Testis (tissue), 2 donors: ENCODE measurements at regions not wholly inside any gene's neighbourhood (a gene's known extent, or its start where the extent isn't known, plus 50 kb on each side); places are given as distances from the start of the nearest gene placed in this dataset.
"Not testable (repeated sequence)": the region's sequence is repeated elsewhere in the genome, so short reads cannot be mapped to it uniquely, and the experiment has no call there.

Experiments used
- DNase-seq: peaks from one replicate; pipeline ENCODE4 v3.0.0-alpha.2; 2019
- H3K27ac ChIP-seq, 2 donors: fragments of 200-600 bp; sonication (generic); one replicate each; pipeline ENCODE4 v1.5.1; 2019
- H3K27me3 ChIP-seq: fragments of 200-600 bp; sonication (generic); one replicate; pipeline ENCODE4 v1.5.1; 2019
- H3K36me3 ChIP-seq: fragments of 200-600 bp; sonication (generic); one replicate; pipeline ENCODE4 v1.5.1; 2017; ENCODE audit warnings: low read depth; ENCODE audit errors: missing control alignments
- H3K4me1 ChIP-seq: fragments of 200-600 bp; sonication (generic); one replicate; pipeline ENCODE4 v1.5.1; 2019
- H3K4me3 ChIP-seq, 2 donors: fragments of 200-600 bp; sonication (generic); one replicate each; pipeline ENCODE4 v1.5.1; 2017 to 2019
- H3K9me3 ChIP-seq: fragments of 200-600 bp; sonication (generic); one replicate; pipeline ENCODE4 v1.5.1; 2017
- POLR2A ChIP-seq: fragments of 450-650 bp; IDR thresholded peaks from one replicate; pipeline ENCODE4 v1.6.1; 2017; ENCODE audit warnings: antibody characterized with exemption, mild to moderate bottlenecking, moderate library complexity
- WGBS, 2 donors: methylation state at CpG; one replicate each; pipeline ENCODE4 v1.1.5; 2018; 5-methylcytosine and 5-hydroxymethylcytosine counted together
- intact Hi-C: fragments of 100-400 bp; cut with DNase I; formaldehyde crosslinking; loops from one replicate; pipeline ENCODE4 v1.15.1; 2023; ENCODE audit warnings: low total_unique reads
- TF ChIP-seq, protein P1 (sequence below), 3 experiments: fragments of 450-650 bp in 2 of 3; fragments of 200-600 bp in 1 of 3; sonication (generic) in 1 of 3; IDR thresholded peaks; one replicate each; pipeline ENCODE4 v1.5.1; 2016 to 2019; ENCODE audit warnings: antibody characterized with exemption in 3 of 3, mild to moderate bottlenecking in 2 of 3, moderate library complexity in 1 of 3

DNA sequence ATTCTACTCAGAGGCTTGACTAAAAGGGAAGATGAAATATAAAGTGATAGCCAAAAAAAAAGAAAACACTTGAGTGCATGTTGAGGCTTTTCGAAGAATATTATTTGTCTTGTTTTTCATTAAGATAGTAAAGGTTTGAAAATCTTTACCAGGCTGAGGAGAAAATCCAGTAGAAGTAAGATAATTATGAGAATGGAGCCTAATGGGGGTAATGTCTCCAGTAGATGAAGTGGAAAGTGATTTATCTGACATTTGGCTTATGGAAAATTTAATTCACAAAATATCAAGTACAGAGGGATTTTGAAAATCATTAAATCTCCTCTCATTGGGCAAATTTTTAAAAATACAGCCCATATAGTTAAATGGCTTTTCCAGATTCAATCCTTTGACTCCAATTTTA is 274.9 kb downstream of the SPRY2 start:
- Histone ChIP-seq H3K4me1 (no peaks in the 10 kb centered on the region), H3K4me3 (no peak overlapping the region), H3K36me3 (no peaks in the 10 kb centered on the region), H3K27me3 (no peaks in the 10 kb centered on the region), H3K27ac (no peak overlapping the region), H3K9me3 (no peaks in the 10 kb centered on the region)
- intact Hi-C loops: no loop called here
- 58 to 91% methylated on average over 1 of the region's 1 CpG for WGBS, 2 donors
- DNase-seq: no peak
- TF ChIP-seq, protein P1, sequence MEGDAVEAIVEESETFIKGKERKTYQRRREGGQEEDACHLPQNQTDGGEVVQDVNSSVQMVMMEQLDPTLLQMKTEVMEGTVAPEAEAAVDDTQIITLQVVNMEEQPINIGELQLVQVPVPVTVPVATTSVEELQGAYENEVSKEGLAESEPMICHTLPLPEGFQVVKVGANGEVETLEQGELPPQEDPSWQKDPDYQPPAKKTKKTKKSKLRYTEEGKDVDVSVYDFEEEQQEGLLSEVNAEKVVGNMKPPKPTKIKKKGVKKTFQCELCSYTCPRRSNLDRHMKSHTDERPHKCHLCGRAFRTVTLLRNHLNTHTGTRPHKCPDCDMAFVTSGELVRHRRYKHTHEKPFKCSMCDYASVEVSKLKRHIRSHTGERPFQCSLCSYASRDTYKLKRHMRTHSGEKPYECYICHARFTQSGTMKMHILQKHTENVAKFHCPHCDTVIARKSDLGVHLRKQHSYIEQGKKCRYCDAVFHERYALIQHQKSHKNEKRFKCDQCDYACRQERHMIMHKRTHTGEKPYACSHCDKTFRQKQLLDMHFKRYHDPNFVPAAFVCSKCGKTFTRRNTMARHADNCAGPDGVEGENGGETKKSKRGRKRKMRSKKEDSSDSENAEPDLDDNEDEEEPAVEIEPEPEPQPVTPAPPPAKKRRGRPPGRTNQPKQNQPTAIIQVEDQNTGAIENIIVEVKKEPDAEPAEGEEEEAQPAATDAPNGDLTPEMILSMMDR (IDR thresholded peaks at IDR 0.05): no peak
- no peak for TF ChIP-seq POLR2A

DNA sequence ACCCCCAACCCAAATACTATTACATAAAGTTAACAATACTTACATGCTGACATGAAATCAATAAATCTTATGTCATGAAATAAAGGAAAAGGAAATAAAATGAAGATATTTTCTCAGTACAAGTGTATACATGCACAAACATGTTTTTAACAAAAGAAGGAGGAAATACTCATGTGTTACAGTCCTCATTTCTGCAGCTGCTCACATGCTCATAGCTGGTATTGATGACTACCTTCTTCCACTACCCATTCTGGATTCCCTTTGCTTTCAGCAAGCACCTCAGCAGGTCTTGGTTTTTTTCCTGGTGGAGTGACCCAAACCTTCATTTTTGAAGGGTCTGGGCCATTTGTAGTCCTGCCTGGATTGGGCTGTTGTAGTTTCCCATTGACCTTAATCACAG is 278.5 kb downstream of the SPRY2 start:
- DNase-seq, H3K36me3 ChIP-seq, H3K9me3 ChIP-seq, H3K4me1 ChIP-seq, intact Hi-C loops, H3K27me3 ChIP-seq, H3K4me3 ChIP-seq, H3K27ac ChIP-seq: not testable (repeated sequence)

DNA sequence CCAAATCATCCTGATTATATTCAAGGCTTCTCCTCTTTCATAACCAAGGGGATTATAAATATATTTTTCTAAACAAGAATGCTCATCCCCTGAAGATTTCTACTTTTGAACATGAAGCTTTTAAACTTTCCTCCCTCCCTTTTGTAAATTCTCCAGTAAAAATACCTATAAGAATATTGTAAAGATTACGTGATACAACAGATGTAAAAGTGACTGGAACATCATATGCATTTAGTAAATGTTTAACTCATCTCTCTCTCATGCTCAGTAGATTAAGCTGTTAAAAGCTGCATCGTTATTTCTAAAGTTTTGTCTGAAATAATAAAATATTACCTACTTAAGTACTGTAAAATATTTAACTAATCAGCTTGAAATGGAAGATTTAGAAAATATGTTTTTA is 281.1 kb downstream of the SPRY2 start:
- Histone ChIP-seq H3K9me3 (no peaks in the 10 kb centered on the region), H3K27ac (no peak overlapping the region), H3K4me3 (no peak overlapping the region), H3K27me3 (no peaks in the 10 kb centered on the region), H3K4me1 (no peaks in the 10 kb centered on the region), H3K36me3 (no peaks in the 10 kb centered on the region)
- 85 to 86% methylated on average over 2 of the region's 2 CpGs for WGBS, 2 donors
- TF ChIP-seq, protein P1 (IDR thresholded peaks at IDR 0.05): no peak
- no peak for TF ChIP-seq POLR2A
- intact Hi-C loops: no loop called here
- DNase-seq: no peak

DNA sequence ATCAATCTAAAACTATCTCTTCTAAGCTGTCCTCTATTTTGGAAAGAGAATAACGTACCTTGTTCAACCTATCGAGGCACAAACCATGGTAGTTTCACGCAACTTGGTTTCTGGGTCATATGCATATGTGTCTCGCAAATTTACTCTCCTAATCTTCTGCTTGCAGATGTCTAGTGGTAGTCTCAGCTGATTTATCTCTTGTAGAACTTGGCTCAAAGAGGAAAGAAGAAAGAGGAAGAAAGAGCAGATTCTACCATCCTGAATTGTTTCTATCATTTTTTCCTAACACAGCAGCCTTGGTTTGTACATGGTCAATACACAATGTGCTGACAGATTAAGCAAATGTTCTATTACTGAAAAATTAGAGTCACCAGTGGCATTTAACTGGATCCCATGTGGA is 282.3 kb downstream of the SPRY2 start:
- intact Hi-C loops: no loop called here
- no peak for DNase-seq
- 95% methylated on average over 4 of the region's 4 CpGs for WGBS, 2 donors
- H3K9me3 ChIP-seq: no peaks in the 10 kb centered on the region
- no peak for TF ChIP-seq POLR2A
- TF ChIP-seq, protein P1 (IDR thresholded peaks at IDR 0.05): no peak
- H3K36me3 ChIP-seq: no peaks in the 10 kb centered on the region
- no peaks in the 10 kb centered on the region for H3K4me1 ChIP-seq
- no peak overlapping the region for H3K27ac ChIP-seq
- H3K27me3 ChIP-seq: no peaks in the 10 kb centered on the region
- H3K4me3 ChIP-seq: no peak overlapping the region

DNA sequence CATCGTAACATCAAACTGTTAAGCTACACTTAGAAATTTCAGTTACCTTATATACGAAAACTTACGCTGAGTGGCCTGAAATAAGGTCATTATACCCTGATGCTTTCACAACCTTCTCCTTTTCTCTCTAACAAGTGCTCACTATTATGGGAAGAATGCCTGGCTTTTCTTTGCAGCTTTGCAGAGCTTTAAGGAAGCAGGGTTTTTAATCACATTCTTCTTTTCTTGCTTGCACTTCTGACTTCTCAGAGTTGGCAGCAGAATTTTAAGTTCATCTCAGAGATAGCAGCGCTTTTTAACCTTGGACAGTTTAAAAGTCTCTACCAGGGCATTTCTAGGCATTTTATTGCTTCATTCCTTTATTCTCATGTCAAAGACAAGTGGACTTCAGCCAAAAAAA is 285.1 kb downstream of the SPRY2 start:
- TF ChIP-seq POLR2A: no peak
- TF ChIP-seq, protein P1 (IDR thresholded peaks at IDR 0.05): no peak
- intact Hi-C loops: no loop called here
- Histone ChIP-seq H3K4me3 (no peak overlapping the region), H3K27me3 (no peaks in the 10 kb centered on the region), H3K36me3 (no peaks in the 10 kb centered on the region), H3K4me1 (no peaks in the 10 kb centered on the region), H3K27ac (no peak overlapping the region), H3K9me3 (no peaks in the 10 kb centered on the region)
- DNase-seq: no peak
- WGBS, 2 donors: 67 to 70% methylated on average over 4 of the region's 4 CpGs
